Neutrophil (primary cell): ENCODE measurements at regions not wholly inside any gene's neighbourhood (a gene's known extent, or its start where the extent isn't known, plus 50 kb on each side); places are given as distances from the start of the nearest gene placed in this dataset.

Source experiments
- H3K27ac ChIP-seq: fragments of 200-600 bp; sonication (generic); 2 replicates; pipeline ENCODE4 v1.5.1; 2016; ENCODE audit warnings: mild to moderate bottlenecking, moderate library complexity
- H3K27me3 ChIP-seq: fragments of 200-600 bp; sonication (generic); 2 replicates; pipeline ENCODE4 v1.6.0; 2016; ENCODE audit warnings: mild to moderate bottlenecking
- H3K36me3 ChIP-seq: fragments of 200-600 bp; sonication (generic); 2 replicates; pipeline ENCODE4 v1.5.1; 2017
- H3K4me1 ChIP-seq, 2 experiments: fragments of 200-600 bp in 1 of 2; sonication (generic) in 1 of 2; 1 replicate in 1 of 2; 2 replicates in 1 of 2; pipeline versions ENCODE4 v1.5.1 to v1.6.1; 2013 to 2016; ENCODE audit warnings: low read depth in 1 of 2, low read length in 1 of 2, mild to moderate bottlenecking in 1 of 2, moderate library complexity in 1 of 2; ENCODE audit not compliant: control insufficient read depth in 1 of 2, insufficient read depth in 1 of 2
- H3K4me3 ChIP-seq, 2 experiments: fragments of 200-600 bp in 1 of 2; sonication (generic) in 1 of 2; 1 replicate in 1 of 2; 2 replicates in 1 of 2; pipeline ENCODE4 v1.5.1; 2013 to 2016; ENCODE audit warnings: low read depth in 1 of 2, low read length in 1 of 2, mild to moderate bottlenecking in 1 of 2, moderate library complexity in 1 of 2
- H3K9me3 ChIP-seq: fragments of 200-600 bp; sonication (generic); 2 replicates; pipeline ENCODE4 v1.5.1; 2016
- TF ChIP-seq, protein P1 (sequence below): fragments of 200-600 bp; sonication (generic); IDR thresholded peaks from 2 replicates; pipeline ENCODE4 v1.5.1; 2016; ENCODE audit warnings: antibody characterized with exemption

DNA sequence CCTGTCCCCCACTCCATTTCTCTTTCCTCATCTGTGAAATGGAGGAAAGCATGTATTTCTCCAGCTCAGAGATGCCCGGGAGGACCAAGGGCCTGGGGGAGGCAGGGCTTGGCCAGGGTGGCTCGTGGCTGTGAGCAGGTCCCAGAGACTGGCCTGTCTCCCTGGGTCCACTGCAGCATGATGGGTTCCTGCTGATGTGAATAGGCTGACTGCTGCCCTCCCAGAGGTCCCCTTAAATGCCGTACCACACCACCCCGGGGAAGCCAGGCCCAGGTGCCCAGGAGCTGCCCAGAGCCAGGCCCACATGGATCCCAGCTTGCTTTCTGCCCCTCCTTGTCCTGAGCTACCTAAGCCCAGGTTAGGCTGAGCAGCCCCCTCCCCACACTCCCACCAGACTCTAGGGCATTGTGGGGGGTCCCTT is 158.2 kb upstream of the C14orf180 start:
- H3K27ac ChIP-seq, result no peak overlapping the region
- no peaks in the 10 kb centered on the region for H3K9me3 ChIP-seq
- no peaks in the 10 kb centered on the region for H3K4me1 ChIP-seq
- H3K36me3 ChIP-seq, result no peaks in the 10 kb centered on the region
- TF ChIP-seq, protein P1, sequence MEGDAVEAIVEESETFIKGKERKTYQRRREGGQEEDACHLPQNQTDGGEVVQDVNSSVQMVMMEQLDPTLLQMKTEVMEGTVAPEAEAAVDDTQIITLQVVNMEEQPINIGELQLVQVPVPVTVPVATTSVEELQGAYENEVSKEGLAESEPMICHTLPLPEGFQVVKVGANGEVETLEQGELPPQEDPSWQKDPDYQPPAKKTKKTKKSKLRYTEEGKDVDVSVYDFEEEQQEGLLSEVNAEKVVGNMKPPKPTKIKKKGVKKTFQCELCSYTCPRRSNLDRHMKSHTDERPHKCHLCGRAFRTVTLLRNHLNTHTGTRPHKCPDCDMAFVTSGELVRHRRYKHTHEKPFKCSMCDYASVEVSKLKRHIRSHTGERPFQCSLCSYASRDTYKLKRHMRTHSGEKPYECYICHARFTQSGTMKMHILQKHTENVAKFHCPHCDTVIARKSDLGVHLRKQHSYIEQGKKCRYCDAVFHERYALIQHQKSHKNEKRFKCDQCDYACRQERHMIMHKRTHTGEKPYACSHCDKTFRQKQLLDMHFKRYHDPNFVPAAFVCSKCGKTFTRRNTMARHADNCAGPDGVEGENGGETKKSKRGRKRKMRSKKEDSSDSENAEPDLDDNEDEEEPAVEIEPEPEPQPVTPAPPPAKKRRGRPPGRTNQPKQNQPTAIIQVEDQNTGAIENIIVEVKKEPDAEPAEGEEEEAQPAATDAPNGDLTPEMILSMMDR, result no peak
- peaks cover 10% of the 10 kb centered on the region for H3K27me3 ChIP-seq
- no peak overlapping the region for H3K4me3 ChIP-seq

DNA sequence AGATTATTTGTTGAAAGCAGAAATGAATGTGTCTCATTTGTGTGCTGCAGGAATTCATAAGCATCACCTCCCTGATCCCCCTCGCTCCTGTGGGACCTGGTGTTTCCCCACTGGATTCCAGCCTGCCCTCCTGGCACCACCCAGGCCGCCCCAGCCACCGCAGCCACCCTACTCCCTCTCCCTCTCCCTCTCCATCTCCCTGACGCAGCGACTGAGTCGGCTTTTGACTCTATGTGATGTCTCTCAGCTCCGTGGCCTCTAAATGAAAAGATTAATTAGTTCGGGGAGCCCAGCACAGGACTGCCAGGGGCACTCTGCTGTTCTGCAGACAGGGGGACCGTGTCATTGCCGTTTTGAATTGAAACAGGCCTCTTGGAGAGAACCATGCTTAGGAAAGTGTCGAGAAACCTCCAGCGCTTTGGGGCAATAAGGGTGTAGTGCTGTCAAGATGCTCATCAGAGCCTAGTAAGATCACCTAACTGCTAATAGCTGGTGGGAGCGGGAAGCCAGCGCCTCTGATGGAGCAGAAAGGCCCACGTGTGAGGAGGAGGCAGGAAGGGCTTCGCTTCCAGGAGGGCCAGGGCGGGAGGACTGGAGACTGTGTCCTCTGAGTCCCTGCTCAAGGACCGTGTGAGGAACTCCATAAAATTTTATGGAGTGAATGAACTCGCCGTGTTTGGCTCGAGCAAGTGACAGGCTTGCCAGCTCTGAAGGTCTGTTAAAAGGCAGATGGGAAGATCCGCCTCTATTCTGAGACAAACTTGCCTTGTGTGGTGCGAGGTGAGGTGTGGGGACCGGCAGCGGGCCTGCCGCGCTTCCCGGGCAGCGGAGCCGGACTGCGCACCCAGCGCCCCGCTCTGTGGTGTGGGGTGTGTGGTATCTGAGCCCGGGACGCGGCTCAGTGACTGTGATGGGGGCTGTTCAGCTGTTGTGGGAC is 157.4 kb upstream of the C14orf180 start:
- no peak overlapping the region for H3K4me3 ChIP-seq
- peaks cover 5% of the 10 kb centered on the region for H3K27me3 ChIP-seq
- H3K9me3 ChIP-seq, result no peaks in the 10 kb centered on the region
- no peaks in the 10 kb centered on the region for H3K4me1 ChIP-seq
- H3K36me3 ChIP-seq, result no peaks in the 10 kb centered on the region
- no peak overlapping the region for H3K27ac ChIP-seq
- TF ChIP-seq, protein P1, result no peak

DNA sequence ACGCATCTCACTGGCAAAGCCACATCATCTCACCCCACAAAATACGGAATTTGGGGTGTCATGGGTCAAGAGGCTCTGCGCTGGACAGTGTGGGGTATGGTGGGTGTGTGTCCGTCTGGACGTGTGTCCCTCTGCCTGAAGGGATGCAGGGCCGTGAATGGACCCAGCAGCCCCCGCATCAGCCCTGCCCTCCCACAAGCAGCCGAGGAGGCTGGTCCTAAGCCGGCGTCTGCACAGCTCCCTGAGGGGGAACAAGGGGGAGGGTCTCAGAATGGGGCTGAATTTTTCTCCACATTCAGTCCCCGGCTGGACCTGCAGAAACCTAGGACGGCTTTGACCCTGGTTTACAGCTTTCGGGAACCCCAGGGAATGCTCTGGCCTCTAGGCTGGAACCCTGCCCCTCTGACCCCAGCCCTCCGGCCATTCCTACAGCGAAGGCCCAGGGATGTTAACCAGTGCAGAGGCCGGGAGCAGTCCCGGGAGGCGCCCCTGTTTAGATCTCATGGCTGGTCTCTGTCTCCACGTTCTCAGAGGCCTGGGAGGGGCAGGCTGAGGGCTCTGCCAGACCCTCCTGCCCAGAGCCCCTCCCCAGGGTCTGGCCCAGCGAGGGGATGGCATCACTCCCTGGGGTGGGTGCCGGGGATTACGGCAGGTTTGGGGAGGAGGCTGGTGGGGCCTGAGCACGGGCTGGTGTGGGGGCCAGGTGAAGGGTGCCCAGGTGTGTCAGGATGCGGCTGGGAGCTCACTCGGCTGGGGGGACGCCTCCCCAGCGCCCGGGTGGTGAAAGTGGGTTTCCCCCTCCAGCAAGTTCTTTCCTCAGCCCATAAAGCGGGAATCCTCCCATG is 156.5 kb upstream of the C14orf180 start:
- Histone ChIP-seq H3K36me3 (no peaks in the 10 kb centered on the region), H3K27ac (no peak overlapping the region), H3K27me3 (no peaks in the 10 kb centered on the region), H3K4me3 (no peak overlapping the region), H3K9me3 (no peaks in the 10 kb centered on the region), H3K4me1 (no peaks in the 10 kb centered on the region)
- TF ChIP-seq, protein P1, result no peak

DNA sequence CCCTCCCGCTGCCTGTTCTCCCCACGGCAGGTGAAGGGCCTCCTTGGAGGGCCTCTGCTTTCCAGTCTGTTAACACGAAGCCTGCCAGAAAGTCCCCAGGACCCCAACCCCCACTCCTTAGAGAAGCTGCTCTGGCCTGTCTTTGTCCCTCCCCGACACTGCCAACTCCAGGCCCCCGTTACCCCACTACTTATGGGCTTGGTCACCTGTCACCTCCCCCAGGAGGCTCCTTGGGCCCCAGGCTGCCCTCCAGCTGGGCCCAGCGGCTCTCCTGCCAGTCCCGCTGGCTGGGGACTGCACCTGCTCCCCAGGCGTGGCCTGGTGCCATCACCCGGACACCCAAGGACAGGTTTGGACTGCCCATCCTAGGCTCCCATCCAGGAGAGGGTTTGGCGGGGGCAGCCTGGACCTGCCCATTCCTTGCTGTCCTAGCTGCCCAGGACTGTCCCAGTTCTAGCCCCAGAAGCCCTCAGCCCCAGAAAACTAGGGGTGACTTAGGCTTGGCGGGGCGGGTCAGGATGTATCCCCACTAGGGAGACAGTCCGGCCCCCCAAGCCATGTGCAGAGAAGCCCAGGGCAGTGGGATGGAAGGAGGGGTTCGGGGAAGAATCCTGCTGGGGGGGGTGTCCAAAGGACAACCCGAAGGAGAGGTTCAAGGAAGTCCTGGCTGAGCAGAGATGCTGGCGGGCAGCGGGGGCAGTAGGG is 155.7 kb upstream of the C14orf180 start:
- Histone ChIP-seq H3K27me3 (no peaks in the 10 kb centered on the region), H3K27ac (no peak overlapping the region), H3K36me3 (no peaks in the 10 kb centered on the region), H3K4me3 (no peak overlapping the region), H3K9me3 (no peaks in the 10 kb centered on the region), H3K4me1 (no peaks in the 10 kb centered on the region)
- TF ChIP-seq, protein P1, result no peak

GRCh38 chr14:104424406-104425072 is 155.0 kb upstream of the C14orf180 start:
- H3K36me3 ChIP-seq, result no peaks in the 10 kb centered on the region
- no peak overlapping the region for H3K27ac ChIP-seq
- no peak overlapping the region for H3K4me3 ChIP-seq
- TF ChIP-seq, protein P1, result no peak
- H3K4me1 ChIP-seq, result no peaks in the 10 kb centered on the region
- no peaks in the 10 kb centered on the region for H3K27me3 ChIP-seq
- no peaks in the 10 kb centered on the region for H3K9me3 ChIP-seq
